GM19324 (cell line): ENCODE measurements at regions not wholly inside any gene's neighbourhood (a gene's known extent, or its start where the extent isn't known, plus 50 kb on each side); places are given as distances from the start of the nearest gene placed in this dataset.

Experiments used
- ATAC-seq: cut with Tn5 transposase; IDR thresholded peaks from one replicate; pipeline ENCODE4 v1.9.1; 2021; ENCODE audit warnings: mild to moderate bottlenecking, moderate library complexity; ENCODE audit not compliant: unreplicated experiment, low FRiP score

DNA sequence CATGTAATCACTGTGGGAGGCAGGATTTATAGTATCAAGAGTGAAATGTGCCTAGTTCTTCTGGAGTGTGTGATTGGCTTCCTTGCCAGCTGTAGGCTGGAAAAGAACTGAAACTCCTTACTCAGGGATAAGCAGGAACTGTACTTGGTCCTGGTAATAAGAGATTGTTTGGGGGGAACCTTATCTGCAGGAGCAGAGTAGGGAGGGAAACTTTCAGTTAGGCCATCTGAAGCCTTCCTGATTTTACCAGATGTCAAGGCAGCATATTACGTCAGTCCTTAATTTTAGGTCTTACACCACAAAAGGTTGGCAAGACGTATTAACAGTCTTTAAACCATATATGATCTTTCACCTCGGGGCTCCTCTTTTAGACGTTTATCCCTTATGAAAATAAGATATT, 231.5 kb upstream of the FMR1 start:
- no peak for ATAC-seq

DNA sequence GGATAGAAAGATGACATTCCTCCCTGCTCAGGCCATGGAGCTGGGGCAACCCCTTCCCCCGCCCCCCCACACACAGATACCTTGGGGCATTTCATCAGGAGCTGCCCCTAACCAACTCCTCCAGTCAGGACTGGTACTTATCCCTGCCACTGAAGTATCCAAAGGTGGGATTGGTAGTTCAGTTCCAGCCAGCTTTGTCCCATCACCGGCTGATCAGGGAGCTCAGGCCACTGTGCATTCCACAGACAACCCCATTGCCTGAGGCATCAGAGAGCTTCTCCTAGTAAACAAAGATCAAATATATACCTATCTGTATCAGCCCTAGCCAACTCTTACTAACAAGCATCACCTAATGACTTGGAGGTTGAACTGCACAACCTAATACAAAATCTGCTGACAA, 218.2 kb upstream of the FMR1 start:
- ATAC-seq: no peak

DNA sequence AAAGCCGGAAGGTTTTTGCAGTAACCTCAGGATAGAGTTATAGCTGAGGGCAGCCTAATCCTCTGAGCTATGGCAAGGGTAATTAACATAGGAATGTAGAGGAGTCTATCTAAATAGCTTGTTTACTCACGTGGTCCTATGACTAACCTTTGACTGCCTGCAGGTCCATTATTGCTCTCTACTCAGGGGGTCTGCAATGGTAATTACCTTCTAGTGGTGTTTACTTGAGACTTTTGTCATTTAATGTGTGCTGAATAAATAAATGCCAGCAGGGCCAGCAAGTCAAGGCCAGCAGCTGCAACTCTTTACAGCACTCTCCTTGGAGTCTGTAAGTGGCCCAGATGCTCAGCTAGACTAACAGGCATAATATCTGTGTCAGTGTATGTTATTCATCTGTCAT, 212.7 kb upstream of the FMR1 start:
- ATAC-seq: no peak

GRCh38 chrX:147710301-147710700, 201.4 kb upstream of the FMR1 start:
- no peak for ATAC-seq

GRCh38 chrX:147733369-147733768, 178.3 kb upstream of the FMR1 start:
- no peak for ATAC-seq

DNA sequence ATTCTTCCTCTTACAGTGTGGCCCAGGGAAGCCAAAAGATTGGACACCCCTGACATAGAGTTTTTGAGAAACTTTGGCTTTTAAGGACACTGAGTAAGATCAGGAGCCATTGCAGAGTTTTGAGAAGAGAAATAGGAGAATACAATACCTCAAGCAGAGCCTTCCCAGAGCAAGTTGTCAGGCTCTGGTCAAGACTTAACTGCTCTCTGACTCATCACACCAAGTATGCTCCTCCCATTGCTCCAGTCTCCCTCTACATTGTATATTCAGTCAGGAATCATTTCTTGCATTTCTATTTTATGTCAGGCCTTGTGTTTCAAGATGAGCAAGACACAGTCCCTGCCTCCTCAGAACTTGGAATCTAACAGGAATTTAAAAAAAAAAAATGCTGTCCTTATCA, 176.4 kb upstream of the FMR1 start:
- ATAC-seq: no peak

- ATAC-seq: no peak
Observed at GRCh38 chrX:147736045-147736444, 175.7 kb upstream of the FMR1 start.

GRCh38 chrX:147737690-147738089, 174.0 kb upstream of the FMR1 start:
- no peak for ATAC-seq

DNA sequence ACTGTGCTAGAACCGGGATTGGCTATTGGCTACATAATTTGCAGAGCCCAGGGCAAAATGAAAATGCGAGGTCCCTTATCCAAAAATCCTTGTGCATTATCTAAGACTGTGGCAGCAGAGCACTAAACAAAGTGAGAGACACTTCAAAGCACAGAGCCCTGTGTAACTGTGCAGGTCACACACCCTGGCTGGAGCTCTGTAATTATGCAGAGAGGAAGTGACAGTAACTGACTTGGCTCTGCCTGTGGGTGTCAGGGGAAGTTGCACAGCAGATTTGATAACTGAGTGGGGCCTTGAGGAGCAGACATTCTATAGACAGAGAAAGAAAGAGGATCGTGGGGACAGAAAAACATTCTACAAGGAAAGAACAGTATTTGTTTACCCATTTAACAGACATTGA, 173.5 kb upstream of the FMR1 start:
- ATAC-seq: no peak

GRCh38 chrX:147739196-147739595, 172.5 kb upstream of the FMR1 start:
- ATAC-seq: no peak

- no peak for ATAC-seq
Observed at GRCh38 chrX:147741776-147742175, 169.9 kb upstream of the FMR1 start.

DNA sequence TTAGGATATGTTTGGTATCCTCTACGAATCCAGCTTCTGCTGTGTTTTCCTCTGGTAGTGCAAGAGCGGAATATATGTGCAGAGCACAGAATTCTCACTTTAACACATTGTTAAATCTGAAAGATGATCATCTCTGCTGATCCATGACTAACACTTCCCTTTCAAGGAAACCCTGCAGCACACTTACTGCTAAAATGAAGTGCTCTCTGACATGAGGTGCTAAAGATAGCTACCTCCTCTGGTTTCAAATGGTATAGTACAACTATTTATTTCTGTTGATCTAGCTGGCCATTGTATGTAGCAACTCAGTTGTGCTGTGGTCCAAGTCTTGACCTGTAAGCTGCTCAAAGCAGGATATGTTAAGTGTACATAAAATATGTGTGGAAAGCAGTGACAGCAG, 162.4 kb upstream of the FMR1 start:
- ATAC-seq: no peak

DNA sequence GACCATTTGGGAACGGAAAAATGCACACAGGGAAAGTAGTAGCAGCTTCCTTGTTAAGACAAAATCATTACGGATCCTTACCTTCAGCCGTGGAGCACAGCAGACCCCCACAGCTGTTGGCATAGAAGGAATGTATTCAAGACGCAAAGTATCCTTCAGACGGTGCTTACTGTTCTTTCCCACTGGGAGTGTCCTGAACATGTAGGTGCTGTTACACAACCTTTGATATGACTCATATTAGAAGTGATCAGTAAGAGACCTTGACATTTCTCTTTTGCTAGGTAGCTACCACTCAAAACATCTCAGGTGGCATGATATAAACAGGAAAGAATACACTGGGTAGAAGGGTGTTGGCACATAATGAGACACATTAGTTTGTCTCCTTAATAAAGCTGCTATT, 154.0 kb upstream of the FMR1 start:
- no peak for ATAC-seq

- ATAC-seq: no peak
Observed at GRCh38 chrX:147763131-147763530, 148.6 kb upstream of the FMR1 start.

- no peak for ATAC-seq
Observed at GRCh38 chrX:147764868-147765267, 146.9 kb upstream of the FMR1 start.

GRCh38 chrX:147770858-147771257, 140.9 kb upstream of the FMR1 start:
- ATAC-seq: no peak

DNA sequence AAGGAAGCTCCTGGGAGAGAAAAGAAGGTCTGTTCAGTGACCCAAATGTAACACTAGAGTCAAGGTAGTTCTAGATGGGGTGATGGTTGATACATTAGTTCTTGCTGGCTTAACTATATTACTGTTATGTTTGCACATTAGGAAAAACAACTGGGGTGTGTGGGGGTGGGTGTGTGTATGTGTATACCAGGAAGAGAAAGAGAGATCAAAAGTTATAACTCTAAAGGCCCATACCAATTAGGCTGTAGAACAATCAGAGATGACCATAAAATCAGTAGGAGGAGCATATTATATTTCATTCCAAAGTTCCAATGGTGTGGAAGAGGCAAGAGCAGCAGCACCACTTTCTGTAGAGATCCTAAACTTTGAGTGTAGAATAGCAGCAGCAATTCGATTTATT, 134.7 kb upstream of the FMR1 start:
- ATAC-seq: no peak

DNA sequence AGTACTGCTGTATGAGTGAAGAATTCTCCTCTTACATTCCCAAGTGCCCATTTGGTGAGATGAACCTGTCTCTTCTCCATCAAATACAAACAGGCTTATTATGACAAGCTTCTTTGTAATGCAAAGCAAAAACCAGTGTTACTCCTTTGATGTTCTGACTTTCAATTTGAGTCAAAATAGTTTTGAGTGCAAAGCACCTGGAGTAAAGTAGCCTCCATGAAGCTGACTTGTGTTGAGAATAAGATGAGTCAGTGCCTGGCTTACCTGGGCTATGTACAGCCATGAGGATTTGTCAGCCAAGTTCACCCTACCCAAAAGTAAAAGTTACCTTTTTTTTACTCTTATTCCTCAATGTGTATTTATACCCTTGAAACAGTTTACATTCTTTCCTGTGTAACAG, 132.5 kb upstream of the FMR1 start:
- no peak for ATAC-seq

DNA sequence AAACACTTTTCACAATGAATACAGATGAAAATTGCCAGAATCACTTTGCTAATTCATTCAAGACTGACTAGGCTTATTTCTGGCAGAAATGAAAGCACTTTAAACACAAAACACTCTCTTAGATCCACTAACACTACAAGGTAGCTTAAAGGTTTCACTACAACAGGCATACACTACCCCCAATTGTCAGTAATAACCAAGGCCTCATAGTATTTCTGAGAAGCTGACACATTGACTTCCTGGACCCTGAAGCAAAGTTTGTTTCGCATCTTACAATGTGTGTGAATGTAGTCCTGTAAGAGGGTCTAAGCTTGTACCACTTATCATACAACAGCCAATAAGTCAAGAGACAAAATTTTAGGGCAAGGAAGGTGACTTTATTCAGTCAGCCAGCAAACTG, 129.9 kb upstream of the FMR1 start:
- no peak for ATAC-seq

DNA sequence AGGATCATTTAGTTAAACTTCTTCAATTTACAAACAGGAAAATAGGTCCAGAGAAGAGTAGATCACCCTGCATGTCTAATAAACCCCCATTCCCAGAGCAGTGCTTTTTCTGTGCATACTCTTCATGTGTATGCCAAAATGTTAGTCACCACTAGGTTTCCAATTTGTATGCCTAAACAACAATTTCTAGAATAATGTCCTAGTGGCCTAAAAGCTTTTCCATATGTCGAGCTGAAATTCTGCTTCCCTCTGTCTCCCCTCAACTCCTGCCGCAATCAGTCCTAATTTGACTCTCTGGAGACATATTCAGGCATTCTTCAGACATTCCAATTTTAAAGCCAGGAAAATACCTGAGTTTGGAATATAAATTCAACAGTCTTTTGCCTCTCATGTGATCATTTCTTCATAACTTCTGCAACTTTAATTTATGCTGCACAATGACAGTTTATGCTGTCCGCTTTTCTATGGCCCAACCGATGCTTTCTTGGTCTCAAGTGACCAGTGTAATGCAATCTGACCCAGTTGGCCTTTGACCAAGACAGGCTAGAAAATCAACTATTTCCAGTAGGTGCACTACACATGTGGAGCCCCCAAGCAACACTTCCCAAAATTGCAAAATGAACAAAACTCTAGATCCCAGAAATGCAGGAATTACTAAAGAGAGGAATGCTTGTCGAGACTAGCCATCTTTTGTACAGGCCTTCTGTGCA, 122.9 kb upstream of the FMR1 start:
- ATAC-seq: no peak

DNA sequence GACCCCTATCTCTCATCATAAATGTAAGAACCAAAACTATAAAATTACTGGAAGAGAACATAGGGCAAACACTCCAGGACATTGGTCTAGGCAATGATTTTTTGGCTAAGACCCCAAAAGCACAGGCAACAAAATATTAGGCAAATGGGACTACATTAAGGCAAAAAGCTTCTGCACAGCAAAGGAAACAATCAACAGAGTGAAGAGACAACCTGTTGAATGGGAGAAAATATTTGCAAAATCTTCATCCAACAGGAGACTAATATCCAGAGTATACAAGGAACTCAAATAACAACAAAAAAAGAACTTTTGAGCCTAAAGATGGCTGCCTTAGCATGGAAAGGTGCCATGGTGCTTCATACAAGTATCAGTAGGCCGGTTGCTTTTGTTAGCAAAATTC, 111.1 kb upstream of the FMR1 start:
- no peak for ATAC-seq

GRCh38 chrX:147803948-147804347, 107.8 kb upstream of the FMR1 start:
- no peak for ATAC-seq

DNA sequence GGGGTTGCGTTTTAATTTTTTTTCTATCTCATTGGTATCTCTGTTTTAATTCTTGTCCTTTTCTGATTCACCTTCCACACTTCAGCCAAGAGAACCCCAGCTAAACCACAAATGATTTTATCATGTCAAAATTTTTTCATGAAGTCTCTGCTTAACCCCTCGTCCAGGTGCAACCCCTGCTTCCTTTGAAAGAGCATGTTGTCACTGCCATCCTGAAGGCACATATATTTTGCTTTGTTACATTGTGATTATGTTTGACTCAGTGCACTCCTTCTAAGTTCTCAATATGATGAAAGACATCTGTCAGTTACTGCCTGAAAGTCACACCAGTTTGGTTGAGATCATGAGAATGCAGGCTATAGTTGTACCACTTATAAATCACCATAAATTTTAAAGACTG, 99.9 kb upstream of the FMR1 start:
- no peak for ATAC-seq
